Spleen (tissue), 7 donors: ENCODE measurements at regions not wholly inside any gene's neighbourhood (a gene's known extent, or its start where the extent isn't known, plus 50 kb on each side); places are given as distances from the start of the nearest gene placed in this dataset.

Experiments
- POLR2A ChIP-seq, 3 donors: fragments of 450-650 bp; IDR thresholded peaks; one replicate each; pipeline ENCODE4 v1.5.1; 2017; ENCODE audit warnings: antibody characterized with exemption in 3 of 3, mild to moderate bottlenecking in 1 of 3
- POLR2AphosphoS5 ChIP-seq, 3 donors: sonication (generic); formaldehyde crosslinking; IDR thresholded peaks; one replicate each; pipeline ENCODE4 v1.5.1; 2017; ENCODE audit warnings: antibody characterized with exemption in 3 of 3
- TF ChIP-seq, protein P1 (sequence below), 11 experiments: fragments of 200-600 bp in 7 of 11; fragments of 450-650 bp in 4 of 11; sonication (generic) in 4 of 11; IDR thresholded peaks in 8 of 11; conservative IDR thresholded peaks in 3 of 11; 1 replicate in 7 of 11; 2 replicates in 4 of 11; pipeline versions ENCODE4 v1.4.0 to v1.8.0; 2016 to 2021; ENCODE audit warnings: antibody characterized with exemption in 11 of 11, inconsistent platforms in 4 of 11, mild to moderate bottlenecking in 1 of 11
- donor health status: DM: no; HTN: no; CAD: no; lungs with moderate emphysema.
- donor health status: DM: no; HTN: no; CAD: no.
- donor health status: DM: no; HTN: no; CAD: no.

DNA sequence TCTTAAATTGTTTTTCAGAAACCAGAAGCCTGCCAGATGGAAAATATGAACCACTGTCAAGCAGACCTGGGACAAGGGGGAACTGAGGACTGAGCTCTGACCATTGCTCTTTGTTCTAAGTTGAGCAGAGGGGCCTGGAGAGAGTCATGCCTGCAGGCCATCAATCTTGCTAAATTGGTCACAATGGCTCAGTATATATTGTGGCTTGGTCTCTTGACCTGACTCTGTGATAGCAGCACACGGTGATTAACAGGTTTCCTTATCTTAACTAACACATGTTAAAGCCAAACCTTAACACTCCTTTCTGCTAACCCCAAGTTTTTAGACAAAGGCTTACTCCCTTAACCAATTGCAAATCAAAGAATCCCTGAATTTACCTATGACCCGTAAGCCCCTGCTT, 1281.2 kb upstream of the NUDT12 start:
- TF ChIP-seq, protein P1, sequence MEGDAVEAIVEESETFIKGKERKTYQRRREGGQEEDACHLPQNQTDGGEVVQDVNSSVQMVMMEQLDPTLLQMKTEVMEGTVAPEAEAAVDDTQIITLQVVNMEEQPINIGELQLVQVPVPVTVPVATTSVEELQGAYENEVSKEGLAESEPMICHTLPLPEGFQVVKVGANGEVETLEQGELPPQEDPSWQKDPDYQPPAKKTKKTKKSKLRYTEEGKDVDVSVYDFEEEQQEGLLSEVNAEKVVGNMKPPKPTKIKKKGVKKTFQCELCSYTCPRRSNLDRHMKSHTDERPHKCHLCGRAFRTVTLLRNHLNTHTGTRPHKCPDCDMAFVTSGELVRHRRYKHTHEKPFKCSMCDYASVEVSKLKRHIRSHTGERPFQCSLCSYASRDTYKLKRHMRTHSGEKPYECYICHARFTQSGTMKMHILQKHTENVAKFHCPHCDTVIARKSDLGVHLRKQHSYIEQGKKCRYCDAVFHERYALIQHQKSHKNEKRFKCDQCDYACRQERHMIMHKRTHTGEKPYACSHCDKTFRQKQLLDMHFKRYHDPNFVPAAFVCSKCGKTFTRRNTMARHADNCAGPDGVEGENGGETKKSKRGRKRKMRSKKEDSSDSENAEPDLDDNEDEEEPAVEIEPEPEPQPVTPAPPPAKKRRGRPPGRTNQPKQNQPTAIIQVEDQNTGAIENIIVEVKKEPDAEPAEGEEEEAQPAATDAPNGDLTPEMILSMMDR (IDR thresholded peaks at IDR 0.05 in 8 of 11, conservative IDR thresholded peaks at IDR 0.05 in 3 of 11) = no peak
- no peak for TF ChIP-seq POLR2AphosphoS5 (IDR thresholded peaks at IDR 0.05)
- TF ChIP-seq POLR2A (IDR thresholded peaks at IDR 0.05) = no peak
